Activated CD4-positive, alpha-beta T cell treated with anti-CD3 and anti-CD28 coated beads, Interleukin-10, Interleukin-2, amounts not matched to agents 100 ng/mL and 50 ng/mL, durations not matched to agents 16 hours and 8 hours (primary cell): ENCODE measurements at regions not wholly inside any gene's neighbourhood (a gene's known extent, or its start where the extent isn't known, plus 50 kb on each side); places are given as distances from the start of the nearest gene placed in this dataset.
"Not testable (repeated sequence)": the region's sequence is repeated elsewhere in the genome, so short reads cannot be mapped to it uniquely, and the experiment has no call there.

ENCODE experiments used
- DNase-seq: peaks from one replicate; pipeline ENCODE4 v3.0.0-alpha.2; 2020

- no peak for DNase-seq
Measured at GRCh38 chr13:86426437-86426836, 627.2 kb upstream of the SLITRK6 start.

- no peak for DNase-seq
Measured at GRCh38 chr13:86429756-86430155, 630.5 kb upstream of the SLITRK6 start.

- DNase-seq, result no peak
Measured at GRCh38 chr13:86438034-86438433, 638.8 kb upstream of the SLITRK6 start.

GRCh38 chr13:86445206-86445605 lies 646.0 kb upstream of the SLITRK6 start:
- DNase-seq, result no peak

GRCh38 chr13:86445672-86446071 lies 646.5 kb upstream of the SLITRK6 start:
- DNase-seq, result no peak

GRCh38 chr13:86446311-86446710 lies 647.1 kb upstream of the SLITRK6 start:
- no peak for DNase-seq

- DNase-seq, result no peak
Measured at GRCh38 chr13:86447479-86447878, 648.3 kb upstream of the SLITRK6 start.

- DNase-seq, result no peak
Measured at GRCh38 chr13:86462011-86462410, 662.8 kb upstream of the SLITRK6 start.

- no peak for DNase-seq
Measured at GRCh38 chr13:86464193-86464592, 665.0 kb upstream of the SLITRK6 start.

GRCh38 chr13:86474971-86475370 lies 675.8 kb upstream of the SLITRK6 start:
- DNase-seq, result no peak

GRCh38 chr13:86476656-86477055 lies 677.4 kb upstream of the SLITRK6 start:
- DNase-seq, result no peak

- DNase-seq, result no peak
Measured at GRCh38 chr13:86486582-86486981, 687.4 kb upstream of the SLITRK6 start.

GRCh38 chr13:86491121-86491520 lies 691.9 kb upstream of the SLITRK6 start:
- no peak for DNase-seq

- not testable (repeated sequence) for DNase-seq
Measured at GRCh38 chr13:86501931-86502330, 702.7 kb upstream of the SLITRK6 start.

GRCh38 chr13:86510792-86511191 lies 711.6 kb upstream of the SLITRK6 start:
- DNase-seq, result no peak

- DNase-seq, result no peak
Measured at GRCh38 chr13:86541461-86541860, 742.2 kb upstream of the SLITRK6 start.

GRCh38 chr13:86554066-86554465 lies 754.8 kb upstream of the SLITRK6 start:
- no peak for DNase-seq

- DNase-seq, result no peak
Measured at GRCh38 chr13:86559901-86560300, 760.7 kb upstream of the SLITRK6 start.

GRCh38 chr13:86562866-86563265 lies 763.6 kb upstream of the SLITRK6 start:
- no peak for DNase-seq

GRCh38 chr13:86563308-86563707 lies 764.1 kb upstream of the SLITRK6 start:
- no peak for DNase-seq

- no peak for DNase-seq
Measured at GRCh38 chr13:86567119-86567518, 767.9 kb upstream of the SLITRK6 start.

GRCh38 chr13:86569119-86569518 lies 769.9 kb upstream of the SLITRK6 start:
- DNase-seq, result no peak

- DNase-seq, result no peak
Measured at GRCh38 chr13:86569974-86570373, 770.8 kb upstream of the SLITRK6 start.

- DNase-seq, result no peak
Measured at GRCh38 chr13:86572115-86572514, 772.9 kb upstream of the SLITRK6 start.

GRCh38 chr13:86579662-86580061 lies 780.4 kb upstream of the SLITRK6 start:
- no peak for DNase-seq

- no peak for DNase-seq
Measured at GRCh38 chr13:86581706-86582105, 782.5 kb upstream of the SLITRK6 start.
